HuH-7.5 (cell line): ENCODE measurements at regions not wholly inside any gene's neighbourhood (a gene's known extent, or its start where the extent isn't known, plus 50 kb on each side); places are given as distances from the start of the nearest gene placed in this dataset.
"Not testable (repeated sequence)": the region's sequence is repeated elsewhere in the genome, so short reads cannot be mapped to it uniquely, and the experiment has no call there.

ENCODE experiments used
- DNase-seq: peaks from one replicate; pipeline ENCODE4 v3.0.0; 2011; ENCODE audit warnings: low spot score

GRCh38 chr21:35298757-35299156 is 249.7 kb upstream of the RUNX1 start:
- DNase-seq: no peak

GRCh38 chr21:35297665-35298064 is 248.6 kb upstream of the RUNX1 start:
- no peak for DNase-seq

- DNase-seq: no peak
Measured at GRCh38 chr21:35294231-35294898, 245.3 kb upstream of the RUNX1 start.

- no peak for DNase-seq
Measured at GRCh38 chr21:35291973-35292627, 243.0 kb upstream of the RUNX1 start.

GRCh38 chr21:35291034-35291433 is 241.9 kb upstream of the RUNX1 start:
- no peak for DNase-seq

- no peak for DNase-seq
Measured at GRCh38 chr21:35288238-35288637, 239.1 kb upstream of the RUNX1 start.

- DNase-seq: no peak
Measured at GRCh38 chr21:35284199-35284598, 235.1 kb upstream of the RUNX1 start.

GRCh38 chr21:35282944-35283343 is 233.8 kb upstream of the RUNX1 start:
- no peak for DNase-seq

GRCh38 chr21:35281956-35282355 is 232.9 kb upstream of the RUNX1 start:
- no peak for DNase-seq

GRCh38 chr21:35280231-35280630 is 231.1 kb upstream of the RUNX1 start:
- no peak for DNase-seq

GRCh38 chr21:35275776-35276175 is 226.7 kb upstream of the RUNX1 start:
- no peak for DNase-seq

- DNase-seq: no peak
Measured at GRCh38 chr21:35274923-35275322, 225.8 kb upstream of the RUNX1 start.

- DNase-seq: no peak
Measured at GRCh38 chr21:35274090-35274489, 225.0 kb upstream of the RUNX1 start.

- no peak for DNase-seq
Measured at GRCh38 chr21:35273333-35273732, 224.2 kb upstream of the RUNX1 start.

- DNase-seq: not testable (repeated sequence)
Measured at GRCh38 chr21:35271344-35272118, 222.4 kb upstream of the RUNX1 start.

GRCh38 chr21:35268817-35269216 is 219.7 kb upstream of the RUNX1 start:
- no peak for DNase-seq

GRCh38 chr21:35268261-35268660 is 219.2 kb upstream of the RUNX1 start:
- no peak for DNase-seq

- no peak for DNase-seq
Measured at GRCh38 chr21:35266546-35266945, 217.4 kb upstream of the RUNX1 start.

GRCh38 chr21:35265170-35265877 is 216.2 kb upstream of the RUNX1 start:
- no peak for DNase-seq

GRCh38 chr21:35259457-35259856 is 210.4 kb upstream of the RUNX1 start:
- no peak for DNase-seq

- DNase-seq: no peak
Measured at GRCh38 chr21:35258521-35258920, 209.4 kb upstream of the RUNX1 start.

- no peak for DNase-seq
Measured at GRCh38 chr21:35257413-35257812, 208.3 kb upstream of the RUNX1 start.
